NCI-H82 treated with DMSO at 0.1 percent for 48 hours (cell line): ENCODE measurements at regions not wholly inside any gene's neighbourhood (a gene's known extent, or its start where the extent isn't known, plus 50 kb on each side); places are given as distances from the start of the nearest gene placed in this dataset.

Experiments used
- DNase-seq: peaks from one replicate; lab custom pipeline; 2025; ENCODE audit not compliant: unreplicated experiment; lab: John Stamatoyannopoulos, UW

- DNase-seq = no peak
Measured at GRCh38 chr3:150104564-150104963, 133.9 kb upstream of the PFN2 start.

- no peak for DNase-seq
Measured at GRCh38 chr3:150101016-150101415, 130.3 kb upstream of the PFN2 start.

GRCh38 chr3:150098621-150099020 lies 127.9 kb upstream of the PFN2 start:
- no peak for DNase-seq

GRCh38 chr3:150097588-150097890 lies 126.8 kb upstream of the PFN2 start:
- DNase-seq = no peak

GRCh38 chr3:150096700-150097587 lies 126.2 kb upstream of the PFN2 start:
- DNase-seq = no peak

- no peak for DNase-seq
Measured at GRCh38 chr3:150094150-150094933, 123.6 kb upstream of the PFN2 start.

GRCh38 chr3:150091626-150092025 lies 120.9 kb upstream of the PFN2 start:
- no peak for DNase-seq

GRCh38 chr3:150090877-150091276 lies 120.2 kb upstream of the PFN2 start:
- DNase-seq = no peak

GRCh38 chr3:150090006-150090405 lies 119.3 kb upstream of the PFN2 start:
- DNase-seq = no peak

GRCh38 chr3:150084128-150084527 lies 113.4 kb upstream of the PFN2 start:
- no peak for DNase-seq

- DNase-seq = no peak
Measured at GRCh38 chr3:150083655-150084042, 113.0 kb upstream of the PFN2 start.

- DNase-seq = no peak
Measured at GRCh38 chr3:150082898-150083654, 112.4 kb upstream of the PFN2 start.

GRCh38 chr3:150081084-150081483 lies 110.4 kb upstream of the PFN2 start:
- no peak for DNase-seq

GRCh38 chr3:150080058-150080730 lies 109.5 kb upstream of the PFN2 start:
- DNase-seq = no peak

- no peak for DNase-seq
Measured at GRCh38 chr3:150079029-150079739, 108.5 kb upstream of the PFN2 start.

- DNase-seq = no peak
Measured at GRCh38 chr3:150077581-150078247, 107.0 kb upstream of the PFN2 start.

GRCh38 chr3:150077107-150077506 lies 106.4 kb upstream of the PFN2 start:
- DNase-seq = no peak

- DNase-seq = no peak
Measured at GRCh38 chr3:150076443-150076842, 105.7 kb upstream of the PFN2 start.

GRCh38 chr3:150075417-150075865 lies 104.7 kb upstream of the PFN2 start:
- no peak for DNase-seq
